Fibroblast of mammary gland (primary cell): ENCODE measurements at regions not wholly inside any gene's neighbourhood (a gene's known extent, or its start where the extent isn't known, plus 50 kb on each side); places are given as distances from the start of the nearest gene placed in this dataset.

Experiments
- DNase-seq: peaks from one replicate; pipeline ENCODE4 v3.0.0-alpha.2; 2010; ENCODE audit warnings: low read depth
- H3K4me3 ChIP-seq: 2 replicates; pipeline ENCODE4 v1.5.1; 2011; ENCODE audit warnings: low read depth, mild to moderate bottlenecking, low read length, moderate library complexity; ENCODE audit not compliant: control insufficient read depth
- CTCF ChIP-seq: conservative IDR thresholded peaks from 2 replicates; pipeline ENCODE4 v1.5.1; 2011; ENCODE audit warnings: low read depth, low read length, inconsistent platforms; ENCODE audit not compliant: control insufficient read depth, insufficient read depth

GRCh38 chr6:135748189-135748588 lies 103.3 kb upstream of the PDE7B start:
- H3K4me3 ChIP-seq, result no peak overlapping the region
- TF ChIP-seq CTCF, result no peak
- DNase-seq, result no peak

GRCh38 chr6:135750081-135750480 lies 101.4 kb upstream of the PDE7B start:
- no peak overlapping the region for H3K4me3 ChIP-seq
- TF ChIP-seq CTCF, result no peak
- DNase-seq, result no peak

GRCh38 chr6:135753196-135753595 lies 98.3 kb upstream of the PDE7B start:
- no peak for DNase-seq
- no peak overlapping the region for H3K4me3 ChIP-seq
- TF ChIP-seq CTCF, result no peak

- no peak overlapping the region for H3K4me3 ChIP-seq
- peak; percentile 11 for DNase-seq
- peak; percentile 0 for TF ChIP-seq CTCF
Measured at GRCh38 chr6:135759831-135760230, 91.7 kb upstream of the PDE7B start.

GRCh38 chr6:135774006-135774405 lies 77.5 kb upstream of the PDE7B start:
- TF ChIP-seq CTCF, result no peak
- no peak for DNase-seq
- H3K4me3 ChIP-seq, result no peak overlapping the region

GRCh38 chr6:135779213-135779612 lies 72.3 kb upstream of the PDE7B start:
- DNase-seq, result no peak
- no peak overlapping the region for H3K4me3 ChIP-seq
- TF ChIP-seq CTCF, result no peak

GRCh38 chr6:135780326-135780725 lies 71.2 kb upstream of the PDE7B start:
- TF ChIP-seq CTCF, result no peak
- H3K4me3 ChIP-seq, result no peak overlapping the region
- no peak for DNase-seq
